ENCODE measurements at regions not wholly inside any gene's neighbourhood (a gene's known extent, or its start where the extent isn't known, plus 50 kb on each side); places are given as distances from the start of the nearest gene placed in this dataset.

GRCh38 chr15:50819344-50819743 is 53.8 kb upstream of the SPPL2A start:
- Mint-ChIP-seq H3K4me1 (no peaks in the 10 kb centered on the region), H3K9me3 (no peaks in the 10 kb centered on the region), H3K27me3 (peaks cover 43% of the 10 kb centered on the region), H3K4me3 (no peak overlapping the region), H3K27ac (no peak overlapping the region), H3K36me3 (no peaks in the 10 kb centered on the region)
- Histone ChIP-seq H3K4me3 (ENCODE audit: low read depth, low read length) (no peak overlapping the region), H3K36me3 (ENCODE audit: control insufficient read depth, insufficient read depth, low read length) (no peaks in the 10 kb centered on the region), H3K27me3 (ENCODE audit: control insufficient read depth, insufficient read depth, low read length) (peaks cover 13% of the 10 kb centered on the region), H3K27ac (ENCODE audit: insufficient read depth, low read length, poor library complexity, severe bottlenecking) (no peak overlapping the region), H3K9me3 (ENCODE audit: control insufficient read depth in 2 of 2, low read length in 2 of 2) (no peaks in the 10 kb centered on the region), H3K4me1 (ENCODE audit: control insufficient read depth, insufficient read depth, low read length, poor library complexity, severe bottlenecking) (no peaks in the 10 kb centered on the region)
- DNase-seq (no peak), ATAC-seq (ENCODE audit: low read depth in 2 of 2) (no peak)

GRCh38 chr15:50815958-50816590 is 50.6 kb upstream of the SPPL2A start:
- H3K4me1 ChIP-seq (ENCODE audit: control insufficient read depth, insufficient read depth, low read length, poor library complexity, severe bottlenecking), result no peaks in the 10 kb centered on the region
- ATAC-seq (ENCODE audit: low read depth in 2 of 2) (no peak), DNase-seq (no peak)
- H3K36me3 Mint-ChIP-seq, result no peaks in the 10 kb centered on the region
- no peaks in the 10 kb centered on the region for H3K9me3 Mint-ChIP-seq
- peaks cover 28% of the 10 kb centered on the region for H3K27me3 Mint-ChIP-seq
- H3K4me1 Mint-ChIP-seq, result no peaks in the 10 kb centered on the region
- no peaks in the 10 kb centered on the region for H3K9me3 ChIP-seq (ENCODE audit: control insufficient read depth in 2 of 2, low read length in 2 of 2)
- no peaks in the 10 kb centered on the region for H3K36me3 ChIP-seq (ENCODE audit: control insufficient read depth, insufficient read depth, low read length)
- peaks cover 4% of the 10 kb centered on the region for H3K27me3 ChIP-seq (ENCODE audit: control insufficient read depth, insufficient read depth, low read length)
- H3K27ac ChIP-seq (ENCODE audit: insufficient read depth, low read length, poor library complexity, severe bottlenecking), result no peak overlapping the region
- no peak overlapping the region for H3K27ac Mint-ChIP-seq
- no peak overlapping the region for H3K4me3 Mint-ChIP-seq
- H3K4me3 ChIP-seq (ENCODE audit: low read depth, low read length), result no peak overlapping the region
